Tibial nerve (tissue), 4 donors: ENCODE measurements at regions not wholly inside any gene's neighbourhood (a gene's known extent, or its start where the extent isn't known, plus 50 kb on each side); places are given as distances from the start of the nearest gene placed in this dataset.

Experiments used
- DNase-seq, 2 donors: peaks; one replicate each; pipeline ENCODE4 v3.0.0-alpha.2; 2019; ENCODE audit warnings: low spot score in 2 of 2
- H3K27ac ChIP-seq, 4 donors: fragments of 200-600 bp; sonication (generic) in 3 of 4; one replicate each; pipeline ENCODE4 v1.5.1; 2017 to 2019; ENCODE audit warnings: mild to moderate bottlenecking in 1 of 4
- H3K27me3 ChIP-seq, 2 donors: fragments of 200-600 bp; sonication (generic) in 1 of 2; one replicate each; pipeline versions ENCODE4 v1.5.1 to v1.6.0; 2017 to 2019
- H3K36me3 ChIP-seq, 3 donors: fragments of 200-600 bp; sonication (generic); one replicate each; pipeline ENCODE4 v1.5.1; 2018 to 2019
- H3K4me1 ChIP-seq, 4 donors: fragments of 200-600 bp; sonication (generic) in 3 of 4; one replicate each; pipeline ENCODE4 v1.5.1; 2017 to 2019
- H3K4me3 ChIP-seq, 4 donors: fragments of 200-600 bp; sonication (generic) in 3 of 4; one replicate each; pipeline ENCODE4 v1.5.1; 2017 to 2019; ENCODE audit warnings: mild to moderate bottlenecking in 1 of 4, moderate library complexity in 1 of 4
- H3K9me3 ChIP-seq, 4 donors: fragments of 200-600 bp; sonication (generic) in 3 of 4; one replicate each; pipeline ENCODE4 v1.5.1; 2017 to 2019
- CTCF ChIP-seq, 5 experiments: fragments of 200-600 bp in 3 of 5; fragments of 450-650 bp in 2 of 5; sonication (generic) in 3 of 5; IDR thresholded peaks; one replicate each; pipeline ENCODE4 v1.5.1; 2016 to 2019; ENCODE audit warnings: antibody characterized with exemption in 5 of 5, mild to moderate bottlenecking in 3 of 5, moderate library complexity in 2 of 5
- EP300 ChIP-seq, 2 donors: sonication (generic); formaldehyde crosslinking; IDR thresholded peaks; one replicate each; pipeline ENCODE4 v1.6.1; 2017; ENCODE audit warnings: antibody characterized with exemption in 2 of 2, mild to moderate bottlenecking in 1 of 2
- POLR2A ChIP-seq, 2 donors: fragments of 450-650 bp; IDR thresholded peaks; one replicate each; pipeline ENCODE4 v1.6.1; 2017; ENCODE audit warnings: antibody characterized with exemption in 2 of 2, mild to moderate bottlenecking in 2 of 2, moderate library complexity in 2 of 2
- WGBS, 2 donors: methylation state at CpG; one replicate each; pipeline ENCODE4 v1.1.5; 2018; 5-methylcytosine and 5-hydroxymethylcytosine counted together

DNA sequence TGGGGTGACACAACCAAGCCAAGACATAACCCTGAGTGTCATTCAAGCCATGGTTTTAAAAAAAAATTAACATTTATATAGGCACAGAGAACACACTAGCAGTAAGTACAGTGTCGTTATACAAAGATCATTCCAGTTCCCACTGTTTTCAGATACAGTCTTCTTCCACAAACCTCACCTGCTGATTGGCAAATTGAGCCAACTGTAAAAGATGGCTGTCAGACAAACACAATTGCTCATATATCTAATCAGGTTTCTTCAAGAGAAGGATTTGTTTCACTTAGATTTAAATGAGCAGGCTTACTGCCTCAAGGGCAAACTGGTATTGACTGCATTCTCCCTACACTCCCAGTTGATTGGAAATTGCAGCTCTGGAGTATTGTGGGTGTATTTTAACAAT lies 308.9 kb downstream of the RBM26 start:
- Histone ChIP-seq H3K4me3 (no peak overlapping the region), H3K27me3 (no peaks in the 10 kb centered on the region), H3K36me3 (no peaks in the 10 kb centered on the region), H3K9me3 (no peaks in the 10 kb centered on the region), H3K4me1 (no peaks in the 10 kb centered on the region), H3K27ac (no peak overlapping the region)
- TF ChIP-seq EP300 (IDR thresholded peaks at IDR 0.05) = no peak
- TF ChIP-seq CTCF (IDR thresholded peaks at IDR 0.05) = no peak
- no peak for TF ChIP-seq POLR2A (IDR thresholded peaks at IDR 0.05)
- DNase-seq = no peak
- 89 to 93% methylated on average over 1 of the region's 1 CpG for WGBS, 2 donors

DNA sequence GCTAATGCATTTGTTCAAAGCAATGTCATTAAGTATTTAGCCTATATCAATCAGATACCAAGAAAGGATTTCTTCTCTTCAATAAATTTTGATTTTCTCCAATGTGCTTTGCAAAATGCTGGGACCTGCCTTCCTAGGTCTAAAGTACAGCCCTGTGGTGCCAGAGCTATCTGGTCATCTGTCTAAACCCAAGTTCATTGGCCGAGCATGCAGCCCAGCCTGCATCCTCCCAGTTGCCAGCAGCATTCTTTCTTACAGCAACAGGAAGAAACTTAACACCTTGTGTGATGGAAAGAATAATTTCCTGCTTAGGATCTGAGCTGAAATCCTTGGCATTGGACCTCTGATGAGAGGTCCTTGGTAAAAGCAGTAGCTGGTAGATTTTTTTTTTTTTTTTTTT lies 310.0 kb downstream of the RBM26 start:
- DNase-seq = no peak
- H3K36me3 ChIP-seq = no peaks in the 10 kb centered on the region
- H3K4me3 ChIP-seq = no peak overlapping the region
- H3K9me3 ChIP-seq = no peaks in the 10 kb centered on the region
- no peak for TF ChIP-seq CTCF (IDR thresholded peaks at IDR 0.05)
- no peak for TF ChIP-seq POLR2A (IDR thresholded peaks at IDR 0.05)
- TF ChIP-seq EP300 (IDR thresholded peaks at IDR 0.05) = no peak
- H3K27me3 ChIP-seq = no peaks in the 10 kb centered on the region
- no peak overlapping the region for H3K27ac ChIP-seq
- 23 to 29% methylated on average over 1 of the region's 1 CpG for WGBS, 2 donors
- H3K4me1 ChIP-seq = no peaks in the 10 kb centered on the region

GRCh38 chr13:79090552-79091124 lies 315.4 kb downstream of the RBM26 start:
- no peaks in the 10 kb centered on the region for H3K9me3 ChIP-seq
- no peak overlapping the region for H3K4me3 ChIP-seq
- 80 to 82% methylated on average over 4 of the region's 4 CpGs for WGBS, 2 donors
- H3K27me3 ChIP-seq = no peaks in the 10 kb centered on the region
- DNase-seq = no peak
- H3K36me3 ChIP-seq = no peaks in the 10 kb centered on the region
- no peak overlapping the region for H3K27ac ChIP-seq
- no peak for TF ChIP-seq EP300 (IDR thresholded peaks at IDR 0.05)
- no peak for TF ChIP-seq POLR2A (IDR thresholded peaks at IDR 0.05)
- no peak for TF ChIP-seq CTCF (IDR thresholded peaks at IDR 0.05)
- H3K4me1 ChIP-seq = no peaks in the 10 kb centered on the region

DNA sequence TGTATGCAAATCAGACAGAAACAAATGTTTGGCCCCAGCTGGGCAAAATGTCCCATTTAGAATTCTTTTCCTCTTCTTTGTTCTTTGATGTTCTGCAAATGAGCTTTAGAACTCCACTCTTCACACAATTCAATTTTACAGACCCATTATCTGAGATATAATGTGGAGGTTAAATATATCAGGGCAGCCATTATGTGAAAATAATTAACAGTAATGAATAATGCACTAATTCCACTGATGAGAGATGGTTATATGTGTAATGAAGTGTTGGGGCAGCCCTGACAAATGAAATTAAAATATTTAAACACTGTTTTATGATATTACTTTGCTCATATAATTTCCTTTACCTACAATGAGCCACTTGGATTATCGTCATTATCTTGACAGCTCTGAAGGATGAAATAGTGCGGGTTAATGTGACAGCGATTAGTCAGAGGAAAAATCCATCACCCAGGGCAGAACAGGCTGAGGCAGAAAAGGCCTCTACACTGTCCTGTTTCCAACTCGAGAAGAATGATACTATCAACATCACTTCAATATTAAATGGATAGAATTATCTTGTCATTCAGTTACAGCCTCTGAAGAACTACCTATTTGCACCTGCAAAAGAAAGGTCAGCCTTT lies 321.1 kb downstream of the RBM26 start:
- TF ChIP-seq POLR2A (IDR thresholded peaks at IDR 0.05) = no peak
- TF ChIP-seq EP300 (IDR thresholded peaks at IDR 0.05) = no peak
- no peak for TF ChIP-seq CTCF (IDR thresholded peaks at IDR 0.05)
- Histone ChIP-seq H3K4me3 (no peak overlapping the region), H3K9me3 (no peaks in the 10 kb centered on the region), H3K27me3 (no peaks in the 10 kb centered on the region), H3K4me1 (no peaks in the 10 kb centered on the region), H3K36me3 (no peaks in the 10 kb centered on the region), H3K27ac (no peak overlapping the region)
- no peak for DNase-seq
- WGBS, 2 donors = 81 to 82% methylated on average over 4 of the region's 4 CpGs

- DNase-seq = no peak
- TF ChIP-seq POLR2A (IDR thresholded peaks at IDR 0.05) (no peak), CTCF (IDR thresholded peaks at IDR 0.05) (no peak), EP300 (IDR thresholded peaks at IDR 0.05) (no peak)
Observed at GRCh38 chr13:79081942-79082341, 324.1 kb downstream of the RBM26 start.

More at GRCh38 chr13:79081942-79082341, 324.1 kb downstream of the RBM26 start:
- no peaks in the 10 kb centered on the region for H3K27me3 ChIP-seq
- 85 to 95% methylated on average over 4 of the region's 4 CpGs for WGBS, 2 donors
- H3K36me3 ChIP-seq = no peaks in the 10 kb centered on the region
- H3K4me3 ChIP-seq = no peak overlapping the region
- H3K9me3 ChIP-seq = peaks cover 0 to 7% (median 0%) of the 10 kb centered on the region in 4 donors
- H3K4me1 ChIP-seq = no peaks in the 10 kb centered on the region
- H3K27ac ChIP-seq = no peak overlapping the region
